ENCODE measurements at regions not wholly inside any gene's neighbourhood (a gene's known extent, or its start where the extent isn't known, plus 50 kb on each side); places are given as distances from the start of the nearest gene placed in this dataset.

GRCh38 chr19:28454083-28454482 lies 758.9 kb downstream of the UQCRFS1 start:
- TF ChIP-seq, protein P1, sequence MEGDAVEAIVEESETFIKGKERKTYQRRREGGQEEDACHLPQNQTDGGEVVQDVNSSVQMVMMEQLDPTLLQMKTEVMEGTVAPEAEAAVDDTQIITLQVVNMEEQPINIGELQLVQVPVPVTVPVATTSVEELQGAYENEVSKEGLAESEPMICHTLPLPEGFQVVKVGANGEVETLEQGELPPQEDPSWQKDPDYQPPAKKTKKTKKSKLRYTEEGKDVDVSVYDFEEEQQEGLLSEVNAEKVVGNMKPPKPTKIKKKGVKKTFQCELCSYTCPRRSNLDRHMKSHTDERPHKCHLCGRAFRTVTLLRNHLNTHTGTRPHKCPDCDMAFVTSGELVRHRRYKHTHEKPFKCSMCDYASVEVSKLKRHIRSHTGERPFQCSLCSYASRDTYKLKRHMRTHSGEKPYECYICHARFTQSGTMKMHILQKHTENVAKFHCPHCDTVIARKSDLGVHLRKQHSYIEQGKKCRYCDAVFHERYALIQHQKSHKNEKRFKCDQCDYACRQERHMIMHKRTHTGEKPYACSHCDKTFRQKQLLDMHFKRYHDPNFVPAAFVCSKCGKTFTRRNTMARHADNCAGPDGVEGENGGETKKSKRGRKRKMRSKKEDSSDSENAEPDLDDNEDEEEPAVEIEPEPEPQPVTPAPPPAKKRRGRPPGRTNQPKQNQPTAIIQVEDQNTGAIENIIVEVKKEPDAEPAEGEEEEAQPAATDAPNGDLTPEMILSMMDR (IDR thresholded peaks at IDR 0.05), result no peak
- H3K27ac ChIP-seq, result no peak overlapping the region
- DNase-seq (ENCODE audit: low spot score), result peak; percentile 36
- no peak overlapping the region for H3K4me3 ChIP-seq

- TF ChIP-seq, protein P1 (IDR thresholded peaks at IDR 0.05), result no peak
- Histone ChIP-seq H3K27ac (no peak overlapping the region), H3K4me3 (no peak overlapping the region)
- peak; percentile 24 for DNase-seq (ENCODE audit: low spot score)
These were observed 759.5 kb downstream of the UQCRFS1 start for GRCh38 chr19:28453420-28453819.

- no peak overlapping the region for H3K4me3 ChIP-seq
- no peak for DNase-seq (ENCODE audit: low spot score)
- TF ChIP-seq, protein P1 (IDR thresholded peaks at IDR 0.05), result no peak
- no peak overlapping the region for H3K27ac ChIP-seq
These were observed 763.1 kb downstream of the UQCRFS1 start for GRCh38 chr19:28449803-28450202.

DNA sequence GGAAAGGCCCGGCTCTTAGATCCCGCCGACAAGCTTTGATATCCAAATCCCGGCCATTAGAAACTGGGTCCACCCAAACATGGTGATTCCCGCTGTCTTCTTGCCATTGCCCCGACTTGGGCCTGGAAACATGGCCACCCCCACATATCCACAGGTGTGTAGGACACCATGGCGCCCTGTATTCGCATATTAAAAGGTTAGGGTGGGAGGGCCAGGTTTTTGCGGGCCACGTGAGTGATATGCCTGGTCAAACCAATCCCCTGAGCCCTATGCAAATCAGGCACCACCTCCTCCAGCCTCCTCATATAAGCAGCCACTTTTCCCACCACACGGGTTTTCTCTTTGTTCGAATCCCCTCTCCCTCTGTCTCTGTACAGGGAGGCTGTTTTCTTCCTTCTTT lies 766.4 kb downstream of the UQCRFS1 start:
- Histone ChIP-seq H3K4me3 (no peak overlapping the region), H3K27ac (no peak overlapping the region)
- peak; percentile 58 for DNase-seq (ENCODE audit: low spot score)
- TF ChIP-seq, protein P1 (IDR thresholded peaks at IDR 0.05), result no peak

DNA sequence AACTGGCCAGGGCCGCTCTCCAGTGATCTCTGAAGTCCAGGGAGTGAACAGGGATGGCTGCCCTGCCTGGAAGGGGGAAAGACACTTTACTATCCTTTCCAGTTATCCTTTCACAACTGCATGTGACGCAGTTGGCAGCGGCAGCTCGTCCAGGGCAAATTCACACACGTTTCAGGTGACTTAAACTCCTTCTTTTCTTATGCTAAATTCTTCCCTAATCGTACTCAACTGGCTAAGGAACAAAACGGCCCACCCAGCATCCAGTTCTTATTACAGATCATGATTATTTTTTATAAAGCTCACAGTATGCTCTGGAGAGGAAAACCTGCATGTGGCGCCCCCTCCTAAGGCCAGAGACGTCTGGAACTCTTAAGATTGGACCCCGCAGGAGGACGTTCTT lies 767.1 kb downstream of the UQCRFS1 start:
- H3K4me3 ChIP-seq, result no peak overlapping the region
- peak; percentile 14 for DNase-seq (ENCODE audit: low spot score)
- no peak overlapping the region for H3K27ac ChIP-seq
- TF ChIP-seq, protein P1 (IDR thresholded peaks at IDR 0.05), result no peak

- Histone ChIP-seq H3K27ac (no peak overlapping the region), H3K4me3 (no peak overlapping the region)
- peak; percentile 12 for DNase-seq (ENCODE audit: low spot score)
- TF ChIP-seq, protein P1 (IDR thresholded peaks at IDR 0.05), result no peak
These were observed 768.6 kb downstream of the UQCRFS1 start for GRCh38 chr19:28444362-28444761.

DNA sequence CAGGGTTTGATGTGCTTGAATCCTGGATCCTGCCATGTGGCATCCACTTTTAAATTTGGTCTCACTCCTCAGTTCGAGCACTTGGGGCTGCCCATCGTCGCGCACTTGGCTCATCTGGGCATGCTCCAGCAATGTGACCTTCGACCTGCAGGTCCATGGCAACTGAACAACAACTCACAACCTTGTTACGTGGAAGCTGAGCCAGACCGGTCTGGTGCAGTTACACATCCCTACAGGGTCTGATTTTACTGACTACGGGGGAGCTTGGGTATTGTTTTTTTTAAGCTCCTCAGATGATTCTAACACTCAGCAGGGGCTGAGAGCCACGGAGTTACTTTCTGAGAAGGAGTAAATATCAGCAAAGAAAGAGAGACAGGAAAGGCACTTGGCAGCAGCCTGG lies 769.6 kb downstream of the UQCRFS1 start:
- DNase-seq (ENCODE audit: low spot score), result peak; percentile 58
- Histone ChIP-seq H3K4me3 (no peak overlapping the region), H3K27ac (no peak overlapping the region)
- TF ChIP-seq, protein P1 (IDR thresholded peaks at IDR 0.05), result no peak

Data from coronary artery (tissue), 2 donors.